GM23338 (cell line): ENCODE measurements at regions not wholly inside any gene's neighbourhood (a gene's known extent, or its start where the extent isn't known, plus 50 kb on each side); places are given as distances from the start of the nearest gene placed in this dataset.
A peak's percentile ranks its signal among the peaks of the same experiment; 100 is the strongest.
"Not testable (repeated sequence)": the region's sequence is repeated elsewhere in the genome, so short reads cannot be mapped to it uniquely, and the experiment has no call there.

Experiments used
- ATAC-seq: fragments of 200-7000 bp; cut with Tn5 transposase; 3 replicates; pipeline ENCODE4 v1.9.1; 2020
- DNase-seq: peaks from one replicate; pipeline ENCODE4 v3.0.0-alpha.2; 2015; ENCODE audit warnings: low spot score
- H2AFZ ChIP-seq: fragments of 200-600 bp; sonication (generic); 2 replicates; pipeline ENCODE4 v1.8.0; 2016; ENCODE audit warnings: antibody characterized with exemption, mild to moderate bottlenecking, moderate library complexity
- H3F3A ChIP-seq: fragments of 200-600 bp; sonication (generic); replicated peaks from 2 replicates; pipeline ENCODE4 v1.8.0; 2017; ENCODE audit warnings: antibody characterized with exemption, mixed run types, low read depth
- H3K27ac ChIP-seq: fragments of 200-600 bp; sonication (generic); 2 replicates; pipeline ENCODE4 v1.6.1; 2016; ENCODE audit warnings: low read depth
- H3K27me3 ChIP-seq: fragments of 200-600 bp; sonication (generic); 2 replicates; pipeline ENCODE4 v1.8.0; 2016; ENCODE audit warnings: mild to moderate bottlenecking, mixed run types, moderate library complexity; ENCODE audit not compliant: insufficient read depth
- H3K36me3 ChIP-seq: fragments of 200-600 bp; sonication (generic); 2 replicates; pipeline ENCODE4 v1.8.0; 2016; ENCODE audit warnings: mild to moderate bottlenecking; ENCODE audit not compliant: insufficient read depth
- H3K4me1 ChIP-seq: fragments of 200-600 bp; sonication (generic); 2 replicates; pipeline ENCODE4 v1.8.0; 2016; ENCODE audit warnings: mild to moderate bottlenecking, moderate library complexity; ENCODE audit not compliant: insufficient read depth
- H3K4me2 ChIP-seq: fragments of 200-600 bp; sonication (generic); 2 replicates; pipeline ENCODE4 v1.7.1; 2017; ENCODE audit warnings: mixed run types
- H3K4me3 ChIP-seq: fragments of 200-600 bp; sonication (generic); 2 replicates; pipeline ENCODE4 v1.6.1; 2016; ENCODE audit warnings: mixed run types
- H3K79me2 ChIP-seq: fragments of 200-600 bp; sonication (generic); replicated peaks from 2 replicates; pipeline ENCODE4 v1.8.0; 2017; ENCODE audit warnings: mild to moderate bottlenecking; ENCODE audit not compliant: insufficient read depth
- H3K9me2 ChIP-seq: fragments of 200-600 bp; sonication (generic); 2 replicates; pipeline ENCODE4 v1.8.0; 2017; ENCODE audit not compliant: insufficient read depth
- H4K20me1 ChIP-seq: fragments of 200-600 bp; sonication (generic); replicated peaks from 2 replicates; pipeline ENCODE4 v1.8.0; 2017; ENCODE audit warnings: mild to moderate bottlenecking; ENCODE audit not compliant: insufficient read depth
- H3K27ac Mint-ChIP-seq: 2 replicates; pipeline ENCODE4 v1.8.0; 2020; ENCODE audit warnings: inconsistent platforms, mild to moderate bottlenecking, moderate library complexity, mixed read lengths
- H3K27me3 Mint-ChIP-seq: 3 replicates; pipeline ENCODE4 v1.8.0; 2022; ENCODE audit warnings: low read depth, mild to moderate bottlenecking, moderate library complexity, mixed read lengths, inconsistent platforms; ENCODE audit not compliant: insufficient read depth, poor library complexity
- H3K36me3 Mint-ChIP-seq: 3 replicates; pipeline ENCODE4 v1.8.0; 2021; ENCODE audit warnings: low read depth, mild to moderate bottlenecking, inconsistent platforms, moderate library complexity, mixed read lengths
- H3K4me1 Mint-ChIP-seq: 3 replicates; pipeline ENCODE4 v1.8.0; 2020; ENCODE audit warnings: mild to moderate bottlenecking, inconsistent platforms, mixed read lengths
- H3K4me3 Mint-ChIP-seq: 3 replicates; pipeline ENCODE4 v1.8.0; 2021; ENCODE audit warnings: moderate library complexity, mild to moderate bottlenecking, inconsistent platforms, mixed read lengths
- H3K9me3 Mint-ChIP-seq: 3 replicates; pipeline ENCODE4 v1.8.0; 2020; ENCODE audit warnings: moderate library complexity, mild to moderate bottlenecking, inconsistent platforms, mixed read lengths
- NANOG ChIP-seq: IDR thresholded peaks from 2 replicates; pipeline ENCODE4 v1.6.1; 2016; ENCODE audit warnings: antibody characterized with exemption, borderline replicate concordance
- ZNF462 ChIP-seq: fragments of 250-450 bp; sonication (Bioruptor Pico); IDR thresholded peaks from 2 replicates; pipeline ENCODE4 v1.5.0; 2020; ENCODE audit warnings: mild to moderate bottlenecking, moderate library complexity

GRCh38 chr17:54361073-54361472, 538.3 kb downstream of the KIF2B start:
- H3K27ac Mint-ChIP-seq = peak overlapping the region; percentile 80
- not testable (repeated sequence) for H2AFZ ChIP-seq

More at GRCh38 chr17:54361073-54361472, 538.3 kb downstream of the KIF2B start:
- peaks cover 44% of the 10 kb centered on the region for H3K36me3 Mint-ChIP-seq
- H3K27me3 Mint-ChIP-seq, H3K36me3 ChIP-seq, DNase-seq, H3F3A ChIP-seq, H4K20me1 ChIP-seq, ATAC-seq, H3K9me2 ChIP-seq, H3K27me3 ChIP-seq: not testable (repeated sequence)
- Histone ChIP-seq H3K4me2 (peak overlapping the region; percentile 27), H3K27ac (peak overlapping the region; percentile 91), H3K4me3 (peak overlapping the region; percentile 36), H3K4me1 (peaks cover 42% of the 10 kb centered on the region), H3K79me2 (peaks cover 21% of the 10 kb centered on the region)
- H3K9me3 Mint-ChIP-seq = peaks cover 35% of the 10 kb centered on the region
- H3K4me1 Mint-ChIP-seq = peaks cover 34% of the 10 kb centered on the region
- TF ChIP-seq ZNF462 (CRISPR knock-in tag) = peak; percentile 96
- TF ChIP-seq NANOG = peak; percentile 27; the same call in 1 of the 2 replicates
- peak overlapping the region; percentile 52 for H3K4me3 Mint-ChIP-seq
